Effector memory CD4-positive, alpha-beta T cell (primary cell): ENCODE measurements at regions not wholly inside any gene's neighbourhood (a gene's known extent, or its start where the extent isn't known, plus 50 kb on each side); places are given as distances from the start of the nearest gene placed in this dataset.

Experiments used
- DNase-seq, 3 donors: peaks; one replicate each; pipeline ENCODE4 v3.0.0-alpha.2; 2020
- H3K27ac ChIP-seq: 2 replicates; pipeline ENCODE4 v1.7.0; 2013; ENCODE audit warnings: mild to moderate bottlenecking, low read length, moderate library complexity; ENCODE audit not compliant: insufficient read depth, poor library complexity, severe bottlenecking
- H3K27me3 ChIP-seq: replicated peaks from 2 replicates; pipeline ENCODE4 v1.7.0; 2013; ENCODE audit warnings: mild to moderate bottlenecking, low read length; ENCODE audit not compliant: insufficient read depth, control insufficient read depth, poor library complexity, severe bottlenecking
- H3K36me3 ChIP-seq: 2 replicates; pipeline ENCODE4 v1.7.0; 2013; ENCODE audit warnings: mild to moderate bottlenecking, low read length, moderate library complexity; ENCODE audit not compliant: control insufficient read depth, insufficient read depth
- H3K4me1 ChIP-seq: 2 replicates; pipeline ENCODE4 v1.7.0; 2013; ENCODE audit warnings: low read length, mild to moderate bottlenecking; ENCODE audit not compliant: control insufficient read depth, insufficient read depth, poor library complexity, severe bottlenecking
- H3K4me3 ChIP-seq: 2 replicates; pipeline ENCODE4 v1.7.0; 2013; ENCODE audit warnings: low read length, low read depth, mild to moderate bottlenecking; ENCODE audit not compliant: insufficient read depth, poor library complexity, severe bottlenecking
- H3K9me3 ChIP-seq: 2 replicates; pipeline ENCODE4 v1.7.0; 2013; ENCODE audit warnings: mild to moderate bottlenecking, low read length, moderate library complexity; ENCODE audit not compliant: control insufficient read depth

GRCh38 chr10:123305671-123306070, 151.5 kb downstream of the BUB3 start:
- H3K9me3 ChIP-seq, result no peaks in the 10 kb centered on the region
- DNase-seq, result no peak
- no peaks in the 10 kb centered on the region for H3K36me3 ChIP-seq
- no peaks in the 10 kb centered on the region for H3K27me3 ChIP-seq
- H3K27ac ChIP-seq, result no peak overlapping the region
- H3K4me1 ChIP-seq, result no peaks in the 10 kb centered on the region
- no peak overlapping the region for H3K4me3 ChIP-seq

GRCh38 chr10:123306290-123306689, 152.1 kb downstream of the BUB3 start:
- no peaks in the 10 kb centered on the region for H3K27me3 ChIP-seq
- H3K27ac ChIP-seq, result no peak overlapping the region
- DNase-seq, result no peak
- H3K9me3 ChIP-seq, result no peaks in the 10 kb centered on the region
- no peaks in the 10 kb centered on the region for H3K36me3 ChIP-seq
- no peak overlapping the region for H3K4me3 ChIP-seq
- no peaks in the 10 kb centered on the region for H3K4me1 ChIP-seq

GRCh38 chr10:123309731-123310130, 155.5 kb downstream of the BUB3 start:
- H3K27ac ChIP-seq, result no peak overlapping the region
- DNase-seq, result no peak

GRCh38 chr10:123316776-123317175, 162.6 kb downstream of the BUB3 start:
- H3K9me3 ChIP-seq, result no peaks in the 10 kb centered on the region
- H3K4me1 ChIP-seq, result no peaks in the 10 kb centered on the region
- no peaks in the 10 kb centered on the region for H3K36me3 ChIP-seq
- no peak overlapping the region for H3K4me3 ChIP-seq
- H3K27me3 ChIP-seq, result no peaks in the 10 kb centered on the region
- no peak for DNase-seq
- H3K27ac ChIP-seq, result no peak overlapping the region

More at GRCh38 chr10:123309731-123310130, 155.5 kb downstream of the BUB3 start:
- Histone ChIP-seq H3K9me3 (no peaks in the 10 kb centered on the region), H3K27me3 (no peaks in the 10 kb centered on the region), H3K36me3 (no peaks in the 10 kb centered on the region), H3K4me3 (no peak overlapping the region), H3K4me1 (no peaks in the 10 kb centered on the region)

GRCh38 chr10:123318516-123318915, 164.3 kb downstream of the BUB3 start:
- H3K9me3 ChIP-seq, result no peaks in the 10 kb centered on the region
- H3K36me3 ChIP-seq, result no peaks in the 10 kb centered on the region
- no peak overlapping the region for H3K27ac ChIP-seq
- H3K27me3 ChIP-seq, result no peaks in the 10 kb centered on the region
- no peaks in the 10 kb centered on the region for H3K4me1 ChIP-seq
- no peak for DNase-seq
- H3K4me3 ChIP-seq, result no peak overlapping the region

GRCh38 chr10:123320091-123320490, 165.9 kb downstream of the BUB3 start:
- H3K27ac ChIP-seq, result no peak overlapping the region
- DNase-seq, result no peak
- no peaks in the 10 kb centered on the region for H3K9me3 ChIP-seq
- no peaks in the 10 kb centered on the region for H3K4me1 ChIP-seq
- no peak overlapping the region for H3K4me3 ChIP-seq
- no peaks in the 10 kb centered on the region for H3K27me3 ChIP-seq
- H3K36me3 ChIP-seq, result no peaks in the 10 kb centered on the region

GRCh38 chr10:123323884-123324283, 169.7 kb downstream of the BUB3 start:
- Histone ChIP-seq H3K27ac (no peak overlapping the region), H3K4me1 (no peaks in the 10 kb centered on the region), H3K27me3 (no peaks in the 10 kb centered on the region), H3K9me3 (no peaks in the 10 kb centered on the region), H3K36me3 (no peaks in the 10 kb centered on the region), H3K4me3 (no peak overlapping the region)
- DNase-seq, result no peak

- Histone ChIP-seq H3K36me3 (no peaks in the 10 kb centered on the region), H3K27me3 (no peaks in the 10 kb centered on the region), H3K9me3 (no peaks in the 10 kb centered on the region), H3K27ac (no peak overlapping the region), H3K4me1 (no peaks in the 10 kb centered on the region), H3K4me3 (no peak overlapping the region)
- no peak for DNase-seq
Measured at GRCh38 chr10:123325663-123326190, 171.5 kb downstream of the BUB3 start.

GRCh38 chr10:123326674-123327073, 172.5 kb downstream of the BUB3 start:
- DNase-seq, result no peak
- no peaks in the 10 kb centered on the region for H3K27me3 ChIP-seq
- no peak overlapping the region for H3K27ac ChIP-seq
- no peak overlapping the region for H3K4me3 ChIP-seq
- H3K36me3 ChIP-seq, result no peaks in the 10 kb centered on the region
- H3K9me3 ChIP-seq, result no peaks in the 10 kb centered on the region
- no peaks in the 10 kb centered on the region for H3K4me1 ChIP-seq

- Histone ChIP-seq H3K4me1 (no peaks in the 10 kb centered on the region), H3K27me3 (no peaks in the 10 kb centered on the region)
Measured at GRCh38 chr10:123327450-123327849, 173.2 kb downstream of the BUB3 start.

More at GRCh38 chr10:123327450-123327849, 173.2 kb downstream of the BUB3 start:
- no peak for DNase-seq
- Histone ChIP-seq H3K4me3 (no peak overlapping the region), H3K9me3 (no peaks in the 10 kb centered on the region), H3K27ac (no peak overlapping the region), H3K36me3 (no peaks in the 10 kb centered on the region)
